Common myeloid progenitor, CD34-positive (primary cell): ENCODE measurements at regions not wholly inside any gene's neighbourhood (a gene's known extent, or its start where the extent isn't known, plus 50 kb on each side); places are given as distances from the start of the nearest gene placed in this dataset.
"Not testable (repeated sequence)": the region's sequence is repeated elsewhere in the genome, so short reads cannot be mapped to it uniquely, and the experiment has no call there.

ENCODE experiments used
- CTCF ChIA-PET: fragments of 350-600 bp; sonication (Branson Sonifier 250); formaldehyde crosslinking; loops from one replicate; lab custom pipeline; 2021; ENCODE audit warnings: antibody characterized with exemption; lab: Charles Lee
- POLR2A ChIA-PET: fragments of 350-600 bp; sonication (Branson Sonifier 250); formaldehyde crosslinking; loops from one replicate; lab custom pipeline; 2021; ENCODE audit warnings: antibody characterized with exemption; lab: Charles Lee
- DNase-seq, 3 donors: peaks; one replicate each; pipeline versions ENCODE4 v3.0.0 to v3.0.0-alpha.2; 2013
- H3K27ac ChIP-seq, 2 experiments: 1 replicate in 1 of 2; 2 replicates in 1 of 2; pipeline ENCODE4 v1.7.0; 2013; ENCODE audit warnings: inconsistent platforms in 2 of 2, low read length in 2 of 2, mild to moderate bottlenecking in 2 of 2, low read depth in 1 of 2, moderate library complexity in 1 of 2; ENCODE audit not compliant: severe bottlenecking in 2 of 2, insufficient read depth in 1 of 2, poor library complexity in 1 of 2
- H3K27me3 ChIP-seq, 5 experiments: replicated peaks in 2 of 5; 1 replicate in 3 of 5; 2 replicates in 2 of 5; pipeline versions ENCODE4 v1.6.1 to v1.7.0; 2013; ENCODE audit warnings: low read length in 4 of 5, mild to moderate bottlenecking in 2 of 5, moderate library complexity in 2 of 5, inconsistent platforms in 1 of 5; ENCODE audit not compliant: insufficient read depth in 5 of 5, control insufficient read depth in 4 of 5
- H3K36me3 ChIP-seq, 4 experiments: 1 replicate in 2 of 4; 2 replicates in 2 of 4; pipeline versions ENCODE4 v1.6.1 to v1.7.0; 2013; ENCODE audit warnings: low read length in 3 of 4, control low read depth in 1 of 4, mild to moderate bottlenecking in 1 of 4; ENCODE audit not compliant: control insufficient read depth in 4 of 4, insufficient read depth in 4 of 4
- H3K4me1 ChIP-seq, 4 experiments: 1 replicate in 3 of 4; 2 replicates in 1 of 4; pipeline versions ENCODE4 v1.6.1 to v1.7.1; 2013; ENCODE audit warnings: low read length in 3 of 4, mild to moderate bottlenecking in 3 of 4, control low read depth in 1 of 4, inconsistent platforms in 1 of 4, moderate library complexity in 1 of 4; ENCODE audit not compliant: control insufficient read depth in 4 of 4, insufficient read depth in 4 of 4; ENCODE audit errors: control extremely low read depth in 1 of 4
- H3K4me3 ChIP-seq, 7 experiments: 1 replicate in 4 of 7; 2 replicates in 3 of 7; pipeline versions ENCODE4 v1.5.1 to v1.7.0; 2013; ENCODE audit warnings: mild to moderate bottlenecking in 7 of 7, low read length in 6 of 7, moderate library complexity in 6 of 7, inconsistent platforms in 2 of 7, low read depth in 2 of 7, control low read depth in 1 of 7; ENCODE audit not compliant: insufficient read depth in 4 of 7, control insufficient read depth in 1 of 7; ENCODE audit errors: extremely low read depth in 1 of 7
- H3K9me3 ChIP-seq, 5 experiments: 1 replicate in 4 of 5; 2 replicates in 1 of 5; pipeline versions ENCODE4 v1.6.1 to v1.7.1; 2013; ENCODE audit warnings: low read length in 4 of 5, mild to moderate bottlenecking in 2 of 5, inconsistent platforms in 1 of 5, low read depth in 1 of 5, moderate library complexity in 1 of 5; ENCODE audit not compliant: control insufficient read depth in 4 of 5, insufficient read depth in 2 of 5; ENCODE audit errors: control extremely low read depth in 1 of 5
- WGBS: methylation state at CpG from one replicate; pipeline ENCODE4 v1.1.5; 2013; ENCODE audit not compliant: insufficient coverage; 5-methylcytosine and 5-hydroxymethylcytosine counted together

DNA sequence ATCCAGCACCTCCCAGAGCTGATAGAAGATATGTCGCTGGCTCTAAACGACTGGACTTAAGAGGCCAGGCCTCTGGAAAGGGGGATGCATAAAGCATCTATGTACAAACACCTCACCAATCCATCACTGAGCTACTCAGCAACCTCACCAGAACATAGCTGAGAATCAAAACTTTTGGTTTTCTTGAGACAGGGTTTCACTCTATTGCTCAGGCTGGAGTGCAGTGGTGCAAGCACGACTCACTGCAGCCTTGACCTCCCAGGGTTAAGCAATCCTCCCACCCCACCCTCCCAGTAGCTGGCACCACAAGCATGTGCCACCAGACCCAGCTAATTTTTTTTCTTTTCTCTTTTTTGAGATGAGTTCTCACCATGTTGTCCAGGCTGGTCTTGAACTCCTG lies 62.9 kb upstream of the MSH6 start:
- DNase-seq = no peak
- no peaks in the 10 kb centered on the region for H3K36me3 ChIP-seq
- H3K27me3 ChIP-seq = peaks cover 0 to 2% (median 0%) of the 10 kb centered on the region in 5 experiments
- ChIA-PET POLR2A (no interaction called here), CTCF (no interaction called here)
- H3K4me1 ChIP-seq = no peaks in the 10 kb centered on the region
- WGBS = 86% methylated on average over 3 of the region's 3 CpGs
- H3K4me3 ChIP-seq = no peak overlapping the region
- H3K27ac ChIP-seq = no peak overlapping the region
- H3K9me3 ChIP-seq = no peaks in the 10 kb centered on the region

GRCh38 chr2:47719099-47719498 lies 63.8 kb upstream of the MSH6 start:
- Histone ChIP-seq H3K27me3 (peaks cover 0 to 2% (median 0%) of the 10 kb centered on the region in 5 experiments), H3K4me1 (no peaks in the 10 kb centered on the region), H3K36me3 (no peaks in the 10 kb centered on the region), H3K4me3 (no peak overlapping the region), H3K9me3 (no peaks in the 10 kb centered on the region), H3K27ac (no peak overlapping the region)
- WGBS = no CpG with 5 or more reads among the region's 4 CpGs
- POLR2A ChIA-PET = no interaction called here
- CTCF ChIA-PET = interaction anchor here (0.6 kb wide), 1 partner anchor 8 kb away, joined by 4 read pairs; no protein-coding TSS in a partner anchor
- DNase-seq = no peak

DNA sequence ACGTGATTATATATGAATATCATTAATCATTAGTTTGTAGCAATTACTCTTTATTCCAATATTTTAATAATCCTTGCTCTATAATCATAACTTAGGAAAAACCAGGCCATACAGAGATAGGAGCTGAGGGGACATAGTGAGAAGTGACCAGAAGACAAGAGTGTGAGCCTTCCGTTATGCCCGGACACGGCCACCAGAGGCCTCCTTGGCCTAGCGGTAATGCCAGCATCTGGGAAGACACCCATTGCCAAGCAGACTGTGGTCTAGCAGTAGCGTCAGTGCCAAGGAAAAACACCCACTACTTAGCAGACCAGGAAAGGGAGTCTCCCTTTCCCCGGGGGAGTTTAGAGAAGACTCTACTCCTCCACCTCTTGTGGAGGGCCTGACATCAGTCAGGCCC lies 66.6 kb upstream of the MSH6 start:
- CTCF ChIA-PET, H3K4me1 ChIP-seq, POLR2A ChIA-PET, H3K9me3 ChIP-seq, H3K27me3 ChIP-seq, H3K27ac ChIP-seq, H3K4me3 ChIP-seq, H3K36me3 ChIP-seq, DNase-seq: not testable (repeated sequence)
- WGBS = 96% methylated on average over 4 of the region's 7 CpGs

- no peaks in the 10 kb centered on the region for H3K36me3 ChIP-seq
- no peak overlapping the region for H3K4me3 ChIP-seq
- POLR2A ChIA-PET = no interaction called here
- H3K4me1 ChIP-seq = no peaks in the 10 kb centered on the region
- no peak for DNase-seq
- CTCF ChIA-PET = no interaction called here
- peaks cover 0 to 2% (median 0%) of the 10 kb centered on the region in 5 experiments for H3K27me3 ChIP-seq
- H3K27ac ChIP-seq = no peak overlapping the region
- H3K9me3 ChIP-seq = no peaks in the 10 kb centered on the region
- 97% methylated on average over 4 of the region's 7 CpGs for WGBS
Measured at GRCh38 chr2:47715552-47715951, 67.4 kb upstream of the MSH6 start.

- no peaks in the 10 kb centered on the region for H3K27me3 ChIP-seq
- DNase-seq = no peak
- WGBS = 95% methylated on average over 2 of the region's 4 CpGs
- no peaks in the 10 kb centered on the region for H3K36me3 ChIP-seq
- no peaks in the 10 kb centered on the region for H3K4me1 ChIP-seq
- ChIA-PET POLR2A (no interaction called here), CTCF (no interaction called here)
- H3K9me3 ChIP-seq = no peaks in the 10 kb centered on the region
- no peak overlapping the region for H3K4me3 ChIP-seq
- no peak overlapping the region for H3K27ac ChIP-seq
Measured at GRCh38 chr2:47708801-47709499, 74.0 kb upstream of the MSH6 start.

DNA sequence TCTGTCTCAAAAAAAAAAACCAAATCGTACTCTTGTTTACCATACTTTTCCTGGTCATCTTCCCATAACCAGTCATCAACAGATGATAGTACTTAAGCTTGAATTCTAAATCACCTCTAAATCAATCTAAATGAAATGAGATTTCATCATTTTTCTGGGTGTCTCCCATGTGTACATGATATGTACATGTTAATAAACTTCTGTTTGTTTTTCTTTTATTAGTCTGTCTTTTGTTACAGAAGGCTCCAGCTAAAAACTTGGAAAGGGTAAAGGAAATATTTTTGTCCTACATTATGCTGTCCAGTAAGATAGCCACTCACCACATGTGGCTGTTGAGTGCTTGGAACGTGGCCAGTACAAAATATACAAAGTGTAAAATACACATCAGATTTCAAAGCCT lies 78.7 kb upstream of the MSH6 start:
- DNase-seq = no peak
- no peaks in the 10 kb centered on the region for H3K4me1 ChIP-seq
- H3K9me3 ChIP-seq = peaks cover 0 to 4% (median 0%) of the 10 kb centered on the region in 5 experiments
- WGBS = no CpG with 5 or more reads among the region's 2 CpGs
- ChIA-PET POLR2A (no interaction called here), CTCF (no interaction called here)
- no peaks in the 10 kb centered on the region for H3K27me3 ChIP-seq
- H3K27ac ChIP-seq = no peak overlapping the region
- no peaks in the 10 kb centered on the region for H3K36me3 ChIP-seq
- H3K4me3 ChIP-seq = no peak overlapping the region

- H3K36me3 ChIP-seq = no peaks in the 10 kb centered on the region
- H3K4me1 ChIP-seq = no peaks in the 10 kb centered on the region
- peaks cover 0 to 8% (median 3%) of the 10 kb centered on the region in 5 experiments for H3K27me3 ChIP-seq
- H3K27ac ChIP-seq = no peak overlapping the region
- ChIA-PET CTCF (no interaction called here), POLR2A (no interaction called here)
- DNase-seq = no peak
- no peak overlapping the region for H3K4me3 ChIP-seq
- H3K9me3 ChIP-seq = peaks cover 0 to 4% (median 0%) of the 10 kb centered on the region in 5 experiments
- WGBS = 86% methylated on average over 1 of the region's 1 CpG
Measured at GRCh38 chr2:47699533-47700215, 83.3 kb upstream of the MSH6 start.
